OCI-LY7 (cell line): ENCODE measurements at regions not wholly inside any gene's neighbourhood (a gene's known extent, or its start where the extent isn't known, plus 50 kb on each side); places are given as distances from the start of the nearest gene placed in this dataset.
"Not testable (repeated sequence)": the region's sequence is repeated elsewhere in the genome, so short reads cannot be mapped to it uniquely, and the experiment has no call there.

ENCODE experiments used
- BruUV-seq: library from RNA; stranded (reverse); fragments of 400-500 nt; replicated peaks from 2 replicates; lab custom pipeline; 2021; lab: Mats Ljungman, UMichigan
- CTCF ChIA-PET: fragments of 300-600 bp; sonication (Branson Sonifier 250); formaldehyde crosslinking; loops from one replicate; lab custom pipeline; 2022; ENCODE audit warnings: antibody characterized with exemption; ENCODE audit not compliant: unreplicated experiment; lab: Charles Lee
- POLR2A ChIA-PET: fragments of 300-600 bp; sonication (Branson Sonifier 250); formaldehyde crosslinking; loops from one replicate; lab custom pipeline; 2022; ENCODE audit warnings: antibody characterized with exemption; lab: Charles Lee
- DNase-seq: peaks from one replicate; pipeline ENCODE4 v3.0.0-alpha.2; 2015; ENCODE audit warnings: low spot score
- H2AFZ ChIP-seq: fragments of 200-600 bp; sonication (generic), shearing (Covaris generic); 2 replicates; pipeline ENCODE4 v1.6.1; 2014; ENCODE audit warnings: mild to moderate bottlenecking, antibody characterized with exemption, low read length, moderate library complexity
- H3K27ac ChIP-seq: fragments of 200-600 bp; sonication (generic); 2 replicates; pipeline ENCODE4 v1.5.1; 2014; ENCODE audit warnings: mixed run types, low read depth, mild to moderate bottlenecking, moderate library complexity, low read length, inconsistent platforms; ENCODE audit not compliant: poor library complexity, severe bottlenecking
- H3K36me3 ChIP-seq: fragments of 200-600 bp; sonication (generic); 2 replicates; pipeline ENCODE4 v1.6.1; 2014; ENCODE audit warnings: mild to moderate bottlenecking, antibody characterized with exemption, low read length, moderate library complexity, mixed read lengths; ENCODE audit not compliant: insufficient read depth
- H3K4me1 ChIP-seq: fragments of 200-600 bp; sonication (generic); 2 replicates; pipeline ENCODE4 v1.5.1; 2014; ENCODE audit warnings: mild to moderate bottlenecking, low read length; ENCODE audit not compliant: insufficient read depth, poor library complexity, severe bottlenecking
- H3K4me2 ChIP-seq: fragments of 200-600 bp; sonication (generic); 2 replicates; pipeline ENCODE4 v1.6.1; 2014; ENCODE audit warnings: mild to moderate bottlenecking, low read length
- H3K4me3 ChIP-seq: fragments of 200-600 bp; sonication (generic); 2 replicates; pipeline ENCODE4 v1.5.1; 2014; ENCODE audit warnings: mild to moderate bottlenecking, low read depth, low read length; ENCODE audit not compliant: poor library complexity, severe bottlenecking
- H3K79me2 ChIP-seq: fragments of 200-600 bp; sonication (generic); 2 replicates; pipeline ENCODE4 v1.6.1; 2016; ENCODE audit warnings: low read depth, mild to moderate bottlenecking, low read length, moderate library complexity, mixed read lengths; ENCODE audit not compliant: insufficient read depth
- H3K9me2 ChIP-seq: fragments of 200-600 bp; sonication (generic); 2 replicates; pipeline ENCODE4 v1.6.1; 2016; ENCODE audit warnings: mild to moderate bottlenecking, low read length, mixed read lengths; ENCODE audit not compliant: insufficient read depth
- H3K9me3 ChIP-seq: fragments of 200-600 bp; sonication (generic); 2 replicates; pipeline ENCODE4 v1.6.1; 2014; ENCODE audit warnings: mild to moderate bottlenecking, mixed run types, low read length, mixed read lengths
- H4K20me1 ChIP-seq: fragments of 200-600 bp; sonication (generic); 2 replicates; pipeline ENCODE4 v1.6.1; 2014; ENCODE audit warnings: mild to moderate bottlenecking, antibody characterized with exemption, low read length, moderate library complexity, mixed read lengths; ENCODE audit not compliant: insufficient read depth
- CTCF ChIP-seq: fragments of 200-600 bp; sonication (generic); conservative IDR thresholded peaks from 2 replicates; pipeline ENCODE4 v1.5.1; 2014; ENCODE audit warnings: mild to moderate bottlenecking, antibody characterized with exemption, low read length, moderate library complexity, mixed read lengths
- EZH2phosphoT487 ChIP-seq: fragments of 200-600 bp; sonication (generic); IDR thresholded peaks from 2 replicates; pipeline ENCODE4 v1.6.1; 2018; ENCODE audit warnings: low read depth, borderline replicate concordance, mild to moderate bottlenecking, mixed run types, antibody characterized with exemption, low read length, moderate library complexity, mixed read lengths
- intact Hi-C: fragments of 100-400 bp; cut with micrococcal nuclease; formaldehyde crosslinking; loops from one replicate; pipeline ENCODE4 v1.10.0; 2022; ENCODE audit not compliant: unreplicated experiment

DNA sequence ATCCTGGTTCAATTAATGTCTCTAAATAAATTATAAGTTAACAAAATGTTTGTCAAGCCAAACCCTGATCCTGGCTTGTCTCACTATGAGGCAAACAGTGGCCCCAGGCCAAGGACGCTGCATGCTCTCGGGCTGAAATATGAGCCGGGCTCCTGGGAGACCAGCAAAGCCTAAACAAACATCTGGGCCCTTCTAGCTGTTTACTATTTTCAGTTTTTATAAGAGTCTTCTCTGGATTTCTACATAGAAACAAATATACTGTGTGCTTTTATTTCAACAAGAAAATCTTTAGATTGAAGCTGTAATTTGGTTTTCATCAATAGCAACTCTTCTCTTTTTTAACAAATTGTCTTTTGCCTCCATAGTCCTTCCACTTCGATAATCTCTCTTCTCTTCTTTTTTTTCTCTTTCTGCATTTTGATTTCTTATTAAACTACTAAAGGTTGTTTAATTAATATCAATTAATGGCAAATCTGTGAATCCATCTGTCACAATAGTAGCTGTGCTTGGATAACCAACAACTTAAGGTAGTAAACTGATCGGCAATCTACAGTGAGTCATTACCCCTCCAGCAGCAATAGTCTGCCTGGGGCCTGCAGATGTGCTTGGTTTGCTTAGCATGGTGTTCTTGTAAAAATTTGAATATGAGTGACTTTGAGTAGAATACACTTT is 83.3 kb upstream of the DNAJC1 start:
- no peaks in the 10 kb centered on the region for H3K4me1 ChIP-seq
- no peak overlapping the region for H3K4me2 ChIP-seq
- DNase-seq, result no peak
- H3K27ac ChIP-seq, result no peak overlapping the region
- ChIA-PET CTCF (no interaction called here), POLR2A (interaction anchor here (0.7 kb wide), 1 partner anchor 28 kb away, joined by 3 read pairs; no protein-coding TSS in a partner anchor)
- no peaks in the 10 kb centered on the region for H3K9me3 ChIP-seq
- H4K20me1 ChIP-seq, result no peaks in the 10 kb centered on the region
- H2AFZ ChIP-seq, result no peak overlapping the region
- intact Hi-C loops, result no loop called here
- no TSS peak for BruUV-seq
- H3K9me2 ChIP-seq, result no peaks in the 10 kb centered on the region
- no peak overlapping the region for H3K4me3 ChIP-seq
- H3K36me3 ChIP-seq, result no peaks in the 10 kb centered on the region
- no peaks in the 10 kb centered on the region for H3K79me2 ChIP-seq
- TF ChIP-seq EZH2phosphoT487 (no peak), CTCF (no peak)

- intact Hi-C loops, H3K9me2 ChIP-seq, H3K4me2 ChIP-seq, POLR2A ChIA-PET, H2AFZ ChIP-seq, H4K20me1 ChIP-seq, H3K4me3 ChIP-seq, DNase-seq, H3K4me1 ChIP-seq, H3K36me3 ChIP-seq, H3K27ac ChIP-seq, H3K9me3 ChIP-seq, H3K79me2 ChIP-seq, BruUV-seq: not testable (repeated sequence)
- CTCF ChIA-PET, result interaction anchor here (0.6 kb wide), 1 partner anchor 137 kb away, joined by 3 read pairs; no protein-coding TSS in a partner anchor
Observed at GRCh38 chr10:22079921-22080320, 76.4 kb upstream of the DNAJC1 start.

DNA sequence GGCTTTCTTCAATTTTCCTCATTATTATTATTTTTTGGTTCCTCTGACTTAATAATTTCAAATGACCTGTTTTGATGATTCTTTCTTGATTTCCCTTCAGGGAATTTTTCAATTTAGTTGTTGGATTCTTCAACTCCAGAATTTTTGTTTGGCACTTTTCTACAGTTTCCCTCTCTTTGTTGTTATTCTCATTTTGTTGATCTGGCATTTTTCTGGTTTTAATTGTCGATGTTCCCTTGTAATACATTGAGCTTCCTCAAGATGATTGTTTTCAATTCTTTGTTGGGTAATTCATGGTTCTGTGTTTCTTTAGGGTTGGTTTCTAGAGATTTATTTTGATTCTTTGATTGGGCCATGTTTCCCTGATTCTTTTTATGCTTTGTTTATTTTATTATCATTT is 67.8 kb upstream of the DNAJC1 start:
- Histone ChIP-seq H3K9me2 (no peaks in the 10 kb centered on the region), H4K20me1 (no peaks in the 10 kb centered on the region), H3K4me2 (no peak overlapping the region), H3K4me1 (no peaks in the 10 kb centered on the region), H3K4me3 (no peak overlapping the region), H3K27ac (no peak overlapping the region), H3K79me2 (no peaks in the 10 kb centered on the region), H3K9me3 (no peaks in the 10 kb centered on the region), H2AFZ (no peak overlapping the region), H3K36me3 (no peaks in the 10 kb centered on the region)
- DNase-seq, result no peak
- ChIA-PET POLR2A (interaction anchor here (0.7 kb wide), 1 partner anchor 66 kb away, joined by 3 read pairs; no protein-coding TSS in a partner anchor), CTCF (no interaction called here)
- intact Hi-C loops, result no loop called here
- TF ChIP-seq CTCF, result no peak
- TF ChIP-seq EZH2phosphoT487, result no peak
- BruUV-seq, result no TSS peak
